HG03520 (cell line): ENCODE measurements at regions not wholly inside any gene's neighbourhood (a gene's known extent, or its start where the extent isn't known, plus 50 kb on each side); places are given as distances from the start of the nearest gene placed in this dataset.

Experiments
- ATAC-seq: cut with Tn5 transposase; IDR thresholded peaks from one replicate; pipeline ENCODE4 v1.9.1; 2021; ENCODE audit warnings: mild to moderate bottlenecking, moderate library complexity; ENCODE audit not compliant: unreplicated experiment

DNA sequence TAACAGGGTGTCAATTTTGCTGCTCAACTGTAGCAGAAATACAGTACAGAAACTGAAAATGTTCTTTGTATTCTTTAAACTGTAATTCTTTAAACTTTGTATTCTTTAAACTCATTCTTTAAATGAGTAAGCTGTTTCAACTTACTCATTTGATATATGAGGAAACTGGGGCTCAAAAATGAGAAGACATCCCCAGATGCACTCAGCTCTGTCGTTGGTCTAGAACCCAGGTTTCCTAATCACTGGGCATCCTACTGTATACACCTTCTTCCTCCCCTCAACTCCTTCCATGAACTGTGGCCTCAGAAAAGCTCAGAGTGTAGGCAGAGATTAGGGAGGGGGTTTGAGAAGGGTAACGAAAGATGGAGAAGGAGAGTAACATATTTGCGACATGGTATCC, 136.5 kb upstream of the MAST4 start:
- ATAC-seq, result no peak

DNA sequence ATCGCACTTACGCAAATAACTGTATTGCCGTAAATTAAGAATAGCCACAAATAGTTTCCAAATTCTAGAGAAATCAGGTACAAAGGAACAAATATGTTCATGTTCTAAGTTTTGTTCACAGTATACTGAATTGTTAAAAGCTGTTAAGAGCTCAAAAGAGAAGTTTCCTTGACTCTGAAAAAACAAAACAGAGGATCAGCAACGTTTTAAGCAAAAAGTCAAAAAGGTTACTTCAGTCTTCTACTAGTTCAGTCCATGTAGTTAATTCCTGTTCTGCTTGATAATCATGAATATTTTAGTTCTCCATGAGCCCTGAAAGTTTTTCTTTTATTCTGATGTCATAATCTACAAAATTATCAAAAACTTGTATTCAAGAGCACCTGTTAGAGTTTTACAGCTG, 128.6 kb upstream of the MAST4 start:
- ATAC-seq, result no peak

DNA sequence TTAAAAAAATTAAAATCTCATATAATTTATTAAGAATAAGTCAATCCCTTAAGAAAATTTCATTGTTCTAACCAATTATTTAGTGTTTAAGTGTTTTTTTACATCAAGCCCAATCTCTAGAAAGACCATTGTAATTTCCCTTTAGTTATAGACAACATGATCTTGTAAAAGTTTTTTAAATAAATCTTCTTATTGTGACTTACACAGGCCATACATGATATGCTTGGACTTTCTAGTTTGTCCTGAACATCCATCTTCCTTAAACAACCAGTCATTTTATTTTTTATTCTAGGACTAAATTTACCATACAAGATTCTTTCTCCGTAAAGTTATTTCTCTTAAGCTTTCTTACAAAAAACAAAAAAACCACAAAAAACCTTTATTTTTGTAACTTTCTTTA, 126.5 kb upstream of the MAST4 start:
- no peak for ATAC-seq

DNA sequence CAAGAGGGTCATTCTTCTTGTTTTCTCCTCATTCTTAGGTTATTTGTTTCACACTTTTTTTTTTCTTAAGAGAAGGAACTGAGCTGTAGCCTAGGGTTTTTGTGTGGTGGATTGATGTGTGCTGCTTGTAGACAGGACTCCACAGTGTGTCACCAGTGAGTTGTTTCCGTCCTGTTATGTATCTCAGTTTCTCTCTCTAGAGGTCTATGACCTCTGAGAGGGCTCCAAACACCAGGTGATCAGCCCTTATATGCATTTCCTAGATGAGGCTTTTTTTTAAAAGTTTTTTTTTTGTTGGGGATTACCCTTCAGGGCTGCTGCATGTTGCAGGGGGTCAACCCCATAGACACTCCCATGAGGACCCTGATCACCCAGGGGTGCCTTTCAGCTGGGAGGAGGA, 124.2 kb upstream of the MAST4 start:
- ATAC-seq, result no peak

DNA sequence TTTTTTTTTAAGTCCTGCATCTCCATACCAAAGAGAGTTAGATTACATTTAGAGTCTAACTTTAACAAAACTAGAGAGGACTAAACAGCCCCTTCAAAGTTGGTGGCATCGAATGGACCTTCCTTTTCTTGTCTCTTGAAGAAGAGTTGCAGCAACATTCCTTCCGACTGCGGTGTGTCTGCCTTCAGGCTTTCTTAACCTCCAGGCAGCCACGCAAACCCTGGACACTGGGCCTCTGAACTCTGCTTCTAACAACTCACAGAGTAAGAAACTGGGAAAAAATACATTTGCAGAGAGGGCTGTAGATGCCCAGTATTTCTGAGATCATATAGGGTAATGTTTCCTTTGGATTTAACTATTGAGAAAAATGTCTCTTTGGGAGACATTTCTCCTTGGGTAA, 120.5 kb upstream of the MAST4 start:
- ATAC-seq, result no peak

DNA sequence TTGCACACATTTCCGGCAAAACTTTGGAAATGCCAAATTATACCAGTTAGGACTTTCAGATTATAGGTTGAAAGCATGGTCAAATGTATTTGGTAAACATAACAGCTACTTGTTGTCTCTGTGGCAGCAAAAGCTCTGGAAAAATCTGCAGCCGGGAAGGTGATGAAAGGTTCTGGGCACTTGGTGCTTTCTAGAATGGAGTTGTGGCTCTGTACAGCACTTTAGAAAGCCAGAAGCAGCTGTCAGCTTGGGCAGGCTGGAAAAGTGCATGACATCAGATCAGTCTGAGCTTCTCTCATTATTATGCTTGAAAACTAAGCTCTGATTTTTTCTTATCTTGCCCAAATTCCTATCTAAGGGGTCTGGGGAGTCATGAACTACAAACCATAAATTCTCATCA, 118.6 kb upstream of the MAST4 start:
- ATAC-seq, result no peak

DNA sequence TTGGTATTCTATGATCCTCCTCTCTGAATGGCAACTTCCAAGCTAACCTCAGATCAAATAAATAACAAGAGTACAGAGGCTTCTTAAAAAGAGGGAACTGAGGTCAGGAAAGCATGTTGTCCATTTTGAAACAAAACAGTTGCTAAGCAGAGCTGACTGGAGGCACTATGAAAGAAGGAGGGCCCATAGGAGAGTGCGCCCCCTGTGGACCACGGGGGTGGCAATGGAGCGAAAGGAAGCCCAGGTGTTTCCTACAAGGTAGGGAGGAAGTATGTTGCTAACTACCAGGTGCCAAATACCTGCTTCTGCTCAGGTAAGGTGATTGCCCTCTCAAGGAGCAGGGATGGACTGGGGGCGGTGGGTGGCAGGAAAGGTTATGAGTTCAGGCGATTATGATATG, 101.8 kb upstream of the MAST4 start:
- ATAC-seq, result no peak

DNA sequence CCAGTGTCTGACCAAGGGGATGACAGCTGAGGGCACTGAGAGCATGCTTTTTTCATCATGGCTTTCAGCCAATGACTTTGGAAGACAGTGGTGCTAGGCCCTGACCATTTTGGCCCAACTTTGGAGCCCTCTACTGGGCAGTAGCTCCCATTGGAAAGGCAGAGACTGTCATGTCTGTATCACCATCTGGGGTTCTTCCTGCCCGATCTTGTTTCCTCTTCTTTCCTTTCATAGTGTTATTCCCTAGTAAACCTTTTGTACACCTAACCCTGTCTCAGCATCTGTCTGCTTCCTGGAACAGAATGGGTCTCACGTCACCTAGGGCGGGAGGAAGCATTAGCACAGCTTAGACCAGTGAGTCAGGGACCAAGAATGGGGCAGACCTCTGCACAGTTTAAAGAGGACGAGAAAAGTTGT, 97.4 kb upstream of the MAST4 start:
- no peak for ATAC-seq

DNA sequence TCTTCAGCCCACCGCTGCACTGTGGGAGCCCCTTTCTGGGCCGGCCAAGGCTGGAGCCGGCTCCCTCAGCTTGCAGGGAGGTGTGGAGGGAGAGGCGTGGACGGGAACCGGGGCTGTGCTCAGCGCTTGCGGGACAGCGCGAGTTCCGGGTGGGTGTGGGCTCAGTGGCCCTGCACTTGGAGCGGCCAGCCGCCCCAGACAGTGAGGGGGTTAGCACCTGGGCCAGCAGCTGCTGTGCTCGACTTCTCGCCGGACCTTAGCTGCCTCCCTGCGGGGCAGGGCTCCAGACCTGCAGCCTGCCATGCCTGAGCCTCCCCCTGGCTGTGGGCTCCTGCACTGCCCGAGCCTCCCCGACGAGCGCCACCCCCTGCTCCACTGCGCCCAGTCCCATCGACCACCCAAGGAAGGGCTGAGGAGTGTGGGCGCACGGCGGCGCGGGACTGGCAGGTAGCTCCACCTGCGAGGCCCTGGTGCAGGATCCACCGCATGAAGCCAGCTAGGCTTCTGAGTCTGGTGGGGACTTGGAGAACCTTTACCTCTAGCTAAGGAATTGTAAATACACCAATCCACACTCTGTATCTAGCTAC, 92.9 kb upstream of the MAST4 start:
- ATAC-seq, result no peak

DNA sequence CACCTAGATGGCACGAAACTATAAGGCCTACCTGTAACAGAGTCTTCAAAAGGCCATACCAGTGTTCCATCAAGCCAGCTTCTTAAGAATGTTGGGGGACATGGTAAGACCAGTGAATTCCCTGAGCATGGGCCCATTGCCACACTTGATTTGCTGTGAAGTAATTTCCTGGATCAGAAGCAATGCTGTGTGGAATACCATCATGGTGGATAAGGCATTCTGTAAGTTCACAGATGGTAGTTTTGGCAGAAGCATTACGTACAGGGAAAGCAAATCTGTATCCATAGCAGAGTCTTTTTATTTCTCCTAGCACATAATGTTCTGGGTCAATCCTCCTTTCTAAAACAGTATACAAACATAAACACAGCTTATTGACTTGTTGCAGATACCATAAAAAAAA, 89.1 kb upstream of the MAST4 start:
- ATAC-seq, result no peak

DNA sequence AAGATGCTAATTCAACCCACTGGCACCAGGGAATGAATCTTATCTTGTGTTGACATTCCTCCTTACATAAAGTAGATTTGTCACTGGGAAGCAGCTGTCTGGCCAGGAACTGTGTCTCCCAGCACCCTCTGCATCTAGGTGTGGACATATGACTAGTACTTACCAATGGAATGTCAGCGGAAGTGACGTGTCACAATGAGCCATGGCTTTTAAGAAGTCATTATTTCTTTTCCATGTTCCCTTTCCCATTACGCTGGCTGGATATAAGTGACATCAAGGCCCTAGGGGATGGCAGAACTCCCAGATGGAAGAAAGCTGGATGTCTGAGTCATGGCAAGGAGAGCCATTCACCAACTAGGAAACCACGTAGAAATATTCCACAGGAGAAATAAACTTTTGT, 84.7 kb upstream of the MAST4 start:
- ATAC-seq, result no peak

DNA sequence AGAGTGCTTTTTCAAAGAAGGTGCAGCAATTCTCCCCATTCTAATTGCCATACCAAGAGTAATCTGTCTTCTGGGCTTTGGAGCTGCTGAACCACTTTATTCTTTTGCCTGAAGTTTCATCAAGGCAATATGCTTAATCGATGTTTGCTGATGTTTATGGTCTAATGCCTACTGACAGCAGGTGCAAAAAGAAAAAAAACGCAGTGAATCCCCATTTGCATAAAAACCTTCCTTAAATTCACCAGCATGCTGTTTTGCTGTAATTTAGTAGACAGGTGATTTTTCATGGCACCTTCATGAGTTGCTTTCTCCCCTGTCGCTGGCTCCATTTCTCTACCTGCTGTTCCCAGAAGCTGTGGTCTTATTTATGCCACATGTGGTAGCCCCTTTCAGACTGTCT, 83.1 kb upstream of the MAST4 start:
- no peak for ATAC-seq

DNA sequence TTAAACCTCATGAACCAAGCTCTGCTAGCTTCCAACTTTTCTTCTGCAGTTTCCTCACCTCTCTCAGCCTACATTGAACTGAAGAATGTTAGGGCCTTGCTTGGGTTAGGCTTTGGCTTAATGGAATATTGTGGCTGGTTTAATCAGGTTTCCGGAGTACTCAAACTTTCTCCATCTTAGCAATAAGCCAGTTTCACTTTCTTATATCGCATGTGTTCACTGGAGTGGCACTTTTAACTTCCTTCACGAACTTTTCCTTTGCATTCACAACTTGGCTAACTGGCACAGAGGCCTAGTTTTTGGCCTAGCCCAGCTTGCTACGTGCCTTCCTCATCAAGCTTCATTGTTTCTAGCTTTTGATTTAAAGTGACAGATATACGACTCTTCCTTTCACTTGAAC, 81.0 kb upstream of the MAST4 start:
- ATAC-seq, result no peak

DNA sequence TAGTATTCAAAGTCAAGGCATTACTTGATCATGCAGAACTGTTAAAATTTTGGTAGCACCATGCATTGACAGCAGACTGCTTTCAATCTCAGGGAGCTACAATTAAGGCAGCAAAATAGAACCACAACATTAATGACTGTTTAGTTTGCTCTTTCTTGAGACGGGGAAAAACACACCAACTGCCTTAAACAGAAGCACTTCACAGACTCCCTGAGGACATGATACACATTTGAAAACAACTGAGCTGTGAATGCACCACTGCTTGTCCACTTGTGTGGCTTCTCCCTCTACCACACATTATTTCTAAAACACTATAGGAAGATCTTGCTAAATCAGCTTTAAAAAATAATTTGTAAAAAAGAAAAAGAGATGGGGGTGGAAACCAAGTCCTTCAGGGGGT, 79.6 kb upstream of the MAST4 start:
- no peak for ATAC-seq

DNA sequence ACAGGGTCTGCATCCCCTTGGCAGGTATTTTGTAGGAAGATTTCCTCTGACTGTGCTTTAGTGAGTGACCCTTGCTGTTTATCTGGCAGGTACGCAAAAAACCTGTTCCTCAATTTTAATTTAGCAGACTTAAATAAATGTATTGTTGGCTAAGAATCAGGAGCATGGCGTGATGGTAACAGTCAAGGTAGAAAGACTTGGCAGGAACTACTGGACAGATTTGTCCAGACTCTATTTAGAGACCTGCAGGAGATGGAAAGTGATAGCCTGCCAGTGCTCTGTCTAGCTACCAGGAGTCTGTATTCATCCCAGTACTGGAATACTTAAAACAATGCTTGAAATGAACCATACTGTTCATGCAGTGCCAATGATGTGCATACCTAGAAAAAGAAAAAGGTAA, 78.8 kb upstream of the MAST4 start:
- no peak for ATAC-seq

DNA sequence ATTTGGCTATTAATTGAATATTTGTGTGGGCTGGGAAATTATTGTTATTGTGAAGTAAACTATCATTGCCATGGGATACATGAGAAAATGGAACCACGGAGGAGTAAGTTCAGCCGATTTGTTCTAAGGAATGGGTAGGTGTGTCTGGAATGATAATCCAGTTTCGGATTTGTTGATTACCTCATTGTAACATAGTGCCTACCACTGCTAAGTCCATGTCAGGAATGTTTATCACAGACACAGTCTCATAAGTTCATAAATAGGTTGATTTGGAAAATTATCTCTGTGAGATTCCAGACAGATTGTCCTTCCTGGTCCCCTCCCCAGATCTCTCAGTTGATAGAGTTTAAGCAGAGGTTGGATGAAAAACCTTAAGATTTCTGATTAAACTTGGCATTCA, 78.1 kb upstream of the MAST4 start:
- no peak for ATAC-seq

DNA sequence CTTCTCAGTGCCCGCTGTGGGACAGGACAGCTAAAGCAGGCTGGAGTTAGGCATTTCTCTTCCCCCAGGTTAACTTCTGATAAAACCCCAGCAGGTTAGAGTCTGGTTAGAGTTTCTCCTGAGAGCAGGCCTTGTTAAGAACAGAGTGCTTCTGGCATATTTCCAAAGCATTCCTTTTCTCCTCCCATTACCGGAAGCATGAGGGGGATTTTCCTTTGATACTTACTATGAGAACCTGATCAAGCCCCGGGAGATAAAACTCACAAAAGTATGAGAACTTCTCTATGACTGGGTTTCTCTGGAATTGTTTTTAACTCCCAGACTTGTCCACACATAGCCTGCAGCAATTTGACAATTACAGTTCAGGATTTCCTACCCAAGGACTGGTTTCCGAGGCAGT, 77.4 kb upstream of the MAST4 start:
- no peak for ATAC-seq

DNA sequence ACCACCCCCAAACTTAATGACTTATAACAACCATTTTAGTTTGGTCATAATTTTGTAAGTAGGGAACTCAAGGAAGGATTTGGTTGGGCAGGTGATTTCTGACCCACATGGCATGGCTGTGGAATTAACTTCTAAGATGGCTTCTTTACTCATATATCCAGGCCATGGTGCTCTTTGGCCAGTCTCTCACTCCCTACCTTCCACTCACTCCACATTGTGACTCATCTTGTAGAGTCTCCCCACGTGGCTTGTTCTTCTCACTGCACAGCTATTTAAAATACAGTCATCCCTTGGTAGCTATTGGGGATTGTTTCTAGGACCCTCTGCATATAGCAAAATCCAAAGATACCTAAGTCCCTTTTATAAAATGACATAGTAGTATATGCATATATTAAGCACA, 76.6 kb upstream of the MAST4 start:
- ATAC-seq, result no peak

DNA sequence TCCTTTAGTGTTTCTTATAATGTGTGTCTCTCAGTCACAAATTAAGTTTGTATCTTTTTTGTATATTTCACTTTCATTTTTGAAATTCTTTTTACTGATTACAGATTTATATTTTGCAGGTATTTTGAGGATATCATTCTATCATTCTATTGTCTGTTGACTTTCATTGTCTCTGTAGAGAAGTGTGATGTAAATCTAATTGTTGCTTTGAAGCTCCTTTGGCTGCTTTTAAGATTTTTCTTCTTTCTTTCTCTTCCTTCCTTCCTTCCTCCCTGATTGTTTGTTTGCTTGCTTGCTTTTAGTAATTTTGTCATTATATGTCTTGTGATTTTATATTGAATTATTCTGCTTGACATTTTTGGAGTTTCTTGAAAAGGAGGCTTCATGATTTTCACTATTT, 75.3 kb upstream of the MAST4 start:
- ATAC-seq, result no peak

DNA sequence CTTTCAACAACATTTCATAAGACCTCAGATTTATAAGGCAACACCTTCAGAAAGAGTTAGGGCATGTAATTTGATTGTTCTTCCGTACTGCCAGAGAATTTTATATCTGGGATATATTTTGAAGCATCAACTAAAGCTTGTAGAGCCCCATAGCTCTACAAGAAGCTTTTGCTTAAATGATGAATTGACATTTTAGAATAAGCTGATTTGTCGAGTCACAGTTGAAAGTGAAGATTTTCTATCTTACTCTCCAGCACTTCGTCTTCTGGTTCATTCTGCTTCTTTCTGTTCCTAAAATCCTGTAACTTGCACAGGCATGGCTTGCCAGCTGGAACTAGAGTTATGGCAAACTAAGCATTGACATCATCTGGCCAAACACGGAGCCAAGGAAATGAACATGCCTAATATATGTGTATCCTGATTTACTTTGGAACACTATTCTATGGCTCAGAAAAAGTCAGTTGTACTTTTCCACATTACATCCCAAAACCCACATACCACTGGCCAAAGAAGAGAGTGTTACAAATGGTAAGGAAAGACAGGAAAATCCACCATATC, 68.6 kb upstream of the MAST4 start:
- ATAC-seq, result no peak

DNA sequence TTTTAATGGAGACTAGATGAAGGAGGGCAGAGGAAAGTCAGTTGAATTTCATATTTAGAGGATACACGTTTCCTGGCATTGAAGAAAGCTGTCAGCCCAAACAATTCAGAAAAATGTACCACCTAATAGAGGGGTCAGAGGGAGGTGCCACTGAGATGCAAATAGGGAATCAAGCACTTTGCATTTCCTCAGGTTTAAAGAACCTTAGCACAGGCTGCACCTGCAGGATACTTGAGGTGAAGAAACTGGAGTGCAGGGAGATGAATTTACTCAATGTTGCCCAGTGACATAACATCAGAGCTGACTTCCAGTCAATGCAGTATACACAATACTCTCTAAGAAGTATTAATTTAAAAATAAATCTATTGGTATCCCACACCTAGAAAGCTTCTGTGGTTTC, 67.0 kb upstream of the MAST4 start:
- no peak for ATAC-seq

DNA sequence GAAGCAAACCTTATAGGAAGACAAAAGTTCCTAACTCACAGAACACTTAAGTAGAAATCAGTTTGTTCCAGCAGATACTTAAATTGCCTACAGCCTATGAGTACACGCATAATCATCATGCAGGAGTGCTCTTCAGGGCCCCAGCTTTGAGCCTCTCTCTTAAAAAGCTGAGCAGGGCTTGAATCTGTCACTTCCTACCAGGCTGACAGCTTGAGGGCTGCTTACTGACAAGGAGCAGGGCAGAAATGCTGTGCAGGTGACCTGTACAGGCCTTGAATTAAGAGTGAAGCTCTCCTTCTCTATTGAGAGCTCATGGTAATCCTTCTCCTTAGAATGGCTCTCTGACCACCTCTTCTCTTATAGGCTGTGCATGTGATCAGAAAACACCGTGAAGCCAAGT, 66.5 kb upstream of the MAST4 start:
- ATAC-seq, result no peak

DNA sequence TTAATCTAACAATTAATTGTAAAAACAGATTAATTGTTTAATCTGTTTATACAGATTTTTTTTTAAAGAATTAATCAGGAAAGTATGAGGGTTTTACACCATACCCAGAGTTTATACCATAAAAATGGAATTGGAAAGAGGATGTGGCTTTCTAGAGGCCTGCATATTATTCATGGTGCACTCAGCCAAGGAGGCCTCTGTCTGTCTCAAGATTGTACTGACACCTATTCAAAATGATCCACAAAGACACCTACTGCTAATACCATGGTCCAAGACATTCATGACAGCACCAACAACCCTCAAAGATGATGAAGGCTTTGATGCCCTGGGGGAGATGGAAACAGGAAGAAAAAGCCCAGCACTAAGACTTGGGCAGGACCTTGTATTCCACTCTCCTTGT, 58.1 kb upstream of the MAST4 start:
- ATAC-seq, result no peak

DNA sequence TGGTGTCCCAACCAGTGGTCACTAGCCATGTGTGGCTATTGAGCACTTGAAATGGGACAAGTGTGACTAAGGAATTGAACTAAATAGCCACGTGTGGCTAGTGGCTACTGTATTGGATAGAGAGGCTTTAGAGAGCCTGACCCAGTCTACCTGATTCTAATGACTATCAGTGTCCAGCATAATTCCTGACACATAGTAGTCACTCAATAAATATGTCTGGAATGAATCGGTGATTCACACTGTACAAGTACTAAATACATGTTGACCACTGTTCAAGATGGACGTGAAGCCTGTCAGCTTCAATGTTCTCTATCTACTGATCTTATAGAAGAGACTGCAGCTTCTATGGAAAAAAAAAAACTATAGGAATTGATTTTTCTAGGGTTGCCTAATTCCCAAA, 57.7 kb upstream of the MAST4 start:
- ATAC-seq, result no peak
